DMS79 (cell line): ENCODE measurements at regions not wholly inside any gene's neighbourhood (a gene's known extent, or its start where the extent isn't known, plus 50 kb on each side); places are given as distances from the start of the nearest gene placed in this dataset.

Experiments used
- DNase-seq: peaks from one replicate; lab custom pipeline; 2025; lab: John Stamatoyannopoulos, UW

- no peak for DNase-seq
Observed at GRCh38 chr7:85655252-85655651, 468.4 kb upstream of the SEMA3D start.

GRCh38 chr7:85644272-85644671 lies 457.4 kb upstream of the SEMA3D start:
- no peak for DNase-seq

GRCh38 chr7:85641331-85641730 lies 454.5 kb upstream of the SEMA3D start:
- DNase-seq: no peak

GRCh38 chr7:85638394-85638793 lies 451.5 kb upstream of the SEMA3D start:
- DNase-seq: no peak

- no peak for DNase-seq
Observed at GRCh38 chr7:85634951-85635350, 448.1 kb upstream of the SEMA3D start.

GRCh38 chr7:85630904-85631600 lies 444.2 kb upstream of the SEMA3D start:
- no peak for DNase-seq

GRCh38 chr7:85627791-85628586 lies 441.1 kb upstream of the SEMA3D start:
- no peak for DNase-seq

- no peak for DNase-seq
Observed at GRCh38 chr7:85622059-85622458, 435.2 kb upstream of the SEMA3D start.

GRCh38 chr7:85620936-85621685 lies 434.3 kb upstream of the SEMA3D start:
- no peak for DNase-seq

GRCh38 chr7:85619236-85619635 lies 432.4 kb upstream of the SEMA3D start:
- no peak for DNase-seq

GRCh38 chr7:85614684-85615083 lies 427.8 kb upstream of the SEMA3D start:
- DNase-seq: no peak

GRCh38 chr7:85612514-85612913 lies 425.7 kb upstream of the SEMA3D start:
- no peak for DNase-seq

GRCh38 chr7:85608804-85609203 lies 421.9 kb upstream of the SEMA3D start:
- no peak for DNase-seq

GRCh38 chr7:85602196-85602595 lies 415.3 kb upstream of the SEMA3D start:
- DNase-seq: no peak

GRCh38 chr7:85600395-85600794 lies 413.5 kb upstream of the SEMA3D start:
- no peak for DNase-seq

- no peak for DNase-seq
Observed at GRCh38 chr7:85596827-85597226, 410.0 kb upstream of the SEMA3D start.

- no peak for DNase-seq
Observed at GRCh38 chr7:85595750-85596178, 408.9 kb upstream of the SEMA3D start.

- DNase-seq: no peak
Observed at GRCh38 chr7:85593355-85593754, 406.5 kb upstream of the SEMA3D start.

- DNase-seq: no peak
Observed at GRCh38 chr7:85587785-85588184, 400.9 kb upstream of the SEMA3D start.

GRCh38 chr7:85586091-85586490 lies 399.2 kb upstream of the SEMA3D start:
- no peak for DNase-seq

GRCh38 chr7:85583131-85583953 lies 396.5 kb upstream of the SEMA3D start:
- no peak for DNase-seq

GRCh38 chr7:85573844-85574243 lies 387.0 kb upstream of the SEMA3D start:
- no peak for DNase-seq
